Keratinocyte (primary cell): ENCODE measurements at regions not wholly inside any gene's neighbourhood (a gene's known extent, or its start where the extent isn't known, plus 50 kb on each side); places are given as distances from the start of the nearest gene placed in this dataset.

Experiments used
- DNase-seq: peaks from one replicate; pipeline ENCODE4 v3.0.0-alpha.2; 2011; ENCODE audit warnings: low read depth, missing footprints, low spot score
- FAIRE-seq: peaks from 2 replicates; lab custom pipeline; 2011; peaks lifted over from hg19 to GRCh38; lab: Jason Lieb, UNC
- H2AFZ ChIP-seq: 2 replicates; pipeline ENCODE4 v1.6.0; 2012; ENCODE audit warnings: low read length, control low read depth, inconsistent platforms; ENCODE audit not compliant: control insufficient read depth
- H3K27ac ChIP-seq: 2 replicates; pipeline ENCODE4 v1.5.1; 2011; ENCODE audit warnings: low read length; ENCODE audit not compliant: control insufficient read depth, insufficient read depth
- H3K27me3 ChIP-seq: 3 replicates; pipeline ENCODE4 v1.6.0; 2011; ENCODE audit warnings: low read length; ENCODE audit not compliant: control insufficient read depth, insufficient read depth; ENCODE audit errors: extremely low read depth
- H3K36me3 ChIP-seq, 2 experiments: 2 replicates in 1 of 2; 3 replicates in 1 of 2; pipeline ENCODE4 v1.5.1; 2011; ENCODE audit warnings: low read length in 2 of 2, mild to moderate bottlenecking in 1 of 2; ENCODE audit not compliant: control insufficient read depth in 2 of 2, insufficient read depth in 2 of 2; ENCODE audit errors: extremely low read depth in 1 of 2
- H3K4me1 ChIP-seq: 3 replicates; pipeline ENCODE4 v1.5.1; 2011; ENCODE audit warnings: low read length; ENCODE audit not compliant: control insufficient read depth, insufficient read depth; ENCODE audit errors: extremely low read depth
- H3K4me2 ChIP-seq: 3 replicates; pipeline ENCODE4 v1.6.0; 2011; ENCODE audit warnings: low read depth, low read length; ENCODE audit not compliant: control insufficient read depth, insufficient read depth; ENCODE audit errors: extremely low read depth
- H3K4me3 ChIP-seq, 3 experiments: fragments of 200-600 bp in 1 of 3; sonication (generic) in 1 of 3; 2 replicates in 2 of 3; 3 replicates in 1 of 3; pipeline ENCODE4 v1.5.1; 2011 to 2016; ENCODE audit warnings: low read length in 3 of 3, mild to moderate bottlenecking in 3 of 3, control low read depth in 2 of 3, inconsistent platforms in 1 of 3, low read depth in 1 of 3, mixed read lengths in 1 of 3, mixed run types in 1 of 3, moderate library complexity in 1 of 3; ENCODE audit not compliant: control insufficient read depth in 2 of 3, insufficient read depth in 2 of 3; ENCODE audit errors: extremely low read depth in 1 of 3
- H3K79me2 ChIP-seq: 2 replicates; pipeline ENCODE4 v1.6.0; 2012; ENCODE audit warnings: low read length; ENCODE audit not compliant: control insufficient read depth, insufficient read depth
- H3K9ac ChIP-seq: 3 replicates; pipeline ENCODE4 v1.6.0; 2011; ENCODE audit warnings: low read length; ENCODE audit not compliant: control insufficient read depth, insufficient read depth; ENCODE audit errors: extremely low read depth
- H3K9me1 ChIP-seq: 3 replicates; pipeline ENCODE4 v1.6.0; 2011; ENCODE audit warnings: low read length; ENCODE audit not compliant: control insufficient read depth, insufficient read depth; ENCODE audit errors: extremely low read depth
- H3K9me3 ChIP-seq: 2 replicates; pipeline ENCODE4 v1.5.1; 2012; ENCODE audit warnings: low read depth, low read length; ENCODE audit not compliant: control insufficient read depth
- H4K20me1 ChIP-seq: 3 replicates; pipeline ENCODE4 v1.6.0; 2011; ENCODE audit warnings: low read length; ENCODE audit not compliant: control insufficient read depth, insufficient read depth; ENCODE audit errors: extremely low read depth
- CTCF ChIP-seq, 3 experiments: IDR thresholded peaks in 1 of 3; conservative IDR thresholded peaks in 1 of 3; optimal IDR thresholded peaks in 1 of 3; 2 replicates in 2 of 3; 3 replicates in 1 of 3; pipeline versions ENCODE3 to v1.5.1; 2011; ENCODE audit warnings: low read length in 3 of 3, mild to moderate bottlenecking in 3 of 3, moderate library complexity in 2 of 3, control low read depth in 1 of 3, inconsistent platforms in 1 of 3; ENCODE audit not compliant: insufficient read depth in 2 of 3; ENCODE audit errors: extremely low read depth in 1 of 3
- EZH2 ChIP-seq: IDR thresholded peaks from one replicate; pipeline ENCODE4 v1.6.1; 2012; ENCODE audit warnings: inconsistent platforms, mild to moderate bottlenecking, low read length, moderate library complexity
- dilution Hi-C: fragments of 300-500 bp; cut with MboI; formaldehyde crosslinking; loops from one replicate; pipeline ENCODE4 v1.7.0; 2020; ENCODE audit warnings: low sequenced_read_pairs; ENCODE audit not compliant: extremely low pct_ligation_motif_present

- Histone ChIP-seq H3K27ac (no peak overlapping the region), H3K79me2 (no peaks in the 10 kb centered on the region), H3K9me1 (no peaks in the 10 kb centered on the region), H3K4me2 (no peak overlapping the region), H3K36me3 (no peaks in the 10 kb centered on the region), H3K9me3 (no peaks in the 10 kb centered on the region), H3K4me1 (no peaks in the 10 kb centered on the region), H3K27me3 (no peaks in the 10 kb centered on the region), H3K4me3 (no peak overlapping the region), H2AFZ (no peak overlapping the region), H4K20me1 (no peaks in the 10 kb centered on the region), H3K9ac (no peak overlapping the region)
- dilution Hi-C loops: no loop called here
- DNase-seq (no peak), FAIRE-seq (no peak)
- TF ChIP-seq EZH2: no peak
- no peak for TF ChIP-seq CTCF (optimal IDR thresholded peaks at IDR 0.05 in 1 of 3, IDR thresholded peaks at IDR 0.05 in 1 of 3, conservative IDR thresholded peaks at IDR 0.05 in 1 of 3; ENCODE audit: extremely low read depth in 1 of 3, insufficient read depth in 2 of 3, low read length in 3 of 3)
Observed at GRCh38 chr5:5042806-5043205, 97.3 kb upstream of the ADAMTS16 start.

- dilution Hi-C loops: no loop called here
- H3K79me2 ChIP-seq: no peaks in the 10 kb centered on the region
Observed at GRCh38 chr5:5043346-5043745, 96.8 kb upstream of the ADAMTS16 start.

More at GRCh38 chr5:5043346-5043745, 96.8 kb upstream of the ADAMTS16 start:
- no peaks in the 10 kb centered on the region for H3K27me3 ChIP-seq
- no peaks in the 10 kb centered on the region for H3K9me3 ChIP-seq
- no peaks in the 10 kb centered on the region for H3K36me3 ChIP-seq
- no peak for TF ChIP-seq EZH2
- no peak for TF ChIP-seq CTCF (optimal IDR thresholded peaks at IDR 0.05 in 1 of 3, IDR thresholded peaks at IDR 0.05 in 1 of 3, conservative IDR thresholded peaks at IDR 0.05 in 1 of 3; ENCODE audit: extremely low read depth in 1 of 3, insufficient read depth in 2 of 3, low read length in 3 of 3)
- no peak overlapping the region for H3K9ac ChIP-seq
- DNase-seq (no peak), FAIRE-seq (no peak)
- H2AFZ ChIP-seq: no peak overlapping the region
- H3K4me1 ChIP-seq: no peaks in the 10 kb centered on the region
- H4K20me1 ChIP-seq: no peaks in the 10 kb centered on the region
- no peaks in the 10 kb centered on the region for H3K9me1 ChIP-seq
- H3K4me3 ChIP-seq: no peak overlapping the region
- no peak overlapping the region for H3K4me2 ChIP-seq
- no peak overlapping the region for H3K27ac ChIP-seq
